ENCODE measurements at regions not wholly inside any gene's neighbourhood (a gene's known extent, or its start where the extent isn't known, plus 50 kb on each side); places are given as distances from the start of the nearest gene placed in this dataset.

GRCh38 chr21:22128671-22129070 lies 1130.5 kb downstream of the NCAM2 start:
- TF ChIP-seq CTCF (IDR thresholded peaks at IDR 0.05) (no peak), ZNF317 (CRISPR knock-in tag; IDR thresholded peaks at IDR 0.05; ENCODE audit: borderline replicate concordance, low read depth) (no peak), KAT7 (CRISPR knock-in tag; IDR thresholded peaks at IDR 0.05; ENCODE audit: borderline replicate concordance) (no peak), PRDM15 (CRISPR knock-in tag; IDR thresholded peaks at IDR 0.05) (no peak), ELF4 (CRISPR knock-in tag; IDR thresholded peaks at IDR 0.05; ENCODE audit: low read depth) (no peak), MAX (CRISPR knock-in tag; IDR thresholded peaks at IDR 0.05) (no peak), IRF2 (CRISPR knock-in tag; IDR thresholded peaks at IDR 0.05; ENCODE audit: borderline replicate concordance, low read depth) (no peak), ESRRA (CRISPR knock-in tag; IDR thresholded peaks at IDR 0.05; ENCODE audit: borderline replicate concordance) (no peak), E2F1 (CRISPR knock-in tag; IDR thresholded peaks at IDR 0.05) (no peak)

All from WTC11 (cell line).